ENCODE measurements at regions not wholly inside any gene's neighbourhood (a gene's known extent, or its start where the extent isn't known, plus 50 kb on each side); places are given as distances from the start of the nearest gene placed in this dataset.
"Not testable (repeated sequence)": the region's sequence is repeated elsewhere in the genome, so short reads cannot be mapped to it uniquely, and the experiment has no call there.

GRCh38 chr20:53856300-53857295 lies 213.8 kb downstream of the BCAS1 start:
- no peak for DNase-seq
- no peak overlapping the region for H3K4me3 ChIP-seq (ENCODE audit: low read depth, low read length)
- H3K36me3 ChIP-seq = no peaks in the 10 kb centered on the region
- H3K27me3 ChIP-seq = no peaks in the 10 kb centered on the region
- H3K9me3 ChIP-seq = no peaks in the 10 kb centered on the region
- peaks cover 4% of the 10 kb centered on the region; the same call in 1 of the 2 replicates for H3K4me1 ChIP-seq
- TF ChIP-seq CTCF (IDR thresholded peaks at IDR 0.05; ENCODE audit: low read depth, low read length) = no peak

- no peaks in the 10 kb centered on the region for H3K36me3 ChIP-seq
- no peaks in the 10 kb centered on the region for H3K27me3 ChIP-seq
- H3K9me3 ChIP-seq = no peaks in the 10 kb centered on the region
- TF ChIP-seq CTCF (IDR thresholded peaks at IDR 0.05; ENCODE audit: low read depth, low read length) = no peak
- H3K4me3 ChIP-seq (ENCODE audit: low read depth, low read length) = no peak overlapping the region
- H3K4me1 ChIP-seq = peaks cover 4% of the 10 kb centered on the region; the same call in 1 of the 2 replicates
- DNase-seq = no peak
These were observed 214.7 kb downstream of the BCAS1 start for GRCh38 chr20:53855733-53856132.

DNA sequence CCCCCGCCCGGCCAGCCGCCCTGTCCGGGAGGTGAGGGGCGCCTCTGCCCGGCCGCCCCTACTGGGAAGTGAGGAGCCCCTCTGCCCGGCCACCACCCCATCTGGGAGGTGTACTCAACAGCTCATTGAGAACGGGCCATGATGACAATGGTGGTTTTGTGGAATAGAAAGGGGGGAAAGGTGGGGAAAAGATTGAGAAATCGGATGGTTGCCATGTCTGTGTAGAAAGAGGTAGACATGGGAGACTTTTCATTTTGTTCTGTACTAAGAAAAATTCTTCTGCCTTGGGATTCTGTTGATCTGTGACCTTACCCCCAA lies 215.8 kb downstream of the BCAS1 start:
- not testable (repeated sequence) for H3K4me1 ChIP-seq; H3K27me3 ChIP-seq; H3K36me3 ChIP-seq; H3K4me3 ChIP-seq (ENCODE audit: low read depth, low read length); DNase-seq; H3K9me3 ChIP-seq

DNA sequence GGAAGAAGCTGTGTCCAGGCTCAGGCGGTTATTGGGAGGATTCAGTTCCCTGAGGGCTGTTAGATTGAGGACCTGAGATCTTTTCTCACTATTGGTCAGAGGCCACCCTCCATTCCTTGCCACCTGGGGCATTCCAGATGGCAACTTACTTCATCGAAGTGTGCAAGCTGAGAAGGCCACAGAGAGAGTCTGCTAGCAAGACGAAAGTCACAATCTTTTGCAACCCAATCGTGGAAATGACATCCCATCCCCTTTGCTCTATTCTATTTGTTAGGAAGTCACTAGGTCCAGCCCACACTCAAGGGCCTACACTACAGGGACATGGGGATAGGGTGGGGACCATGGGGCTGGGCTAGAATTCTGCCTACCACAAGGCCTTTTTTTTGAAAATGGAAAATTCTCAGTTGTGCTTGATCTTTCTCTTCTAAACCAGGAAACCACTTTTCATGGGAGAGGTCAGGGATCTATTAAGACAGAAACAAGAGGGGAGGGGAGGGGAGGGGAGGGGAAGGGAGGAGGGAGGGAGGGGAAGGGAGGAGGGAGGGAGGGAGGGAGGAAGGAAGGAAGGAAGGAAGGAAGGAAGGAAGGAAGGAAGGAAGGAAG lies 217.2 kb downstream of the BCAS1 start:
- Histone ChIP-seq H3K4me3 (ENCODE audit: low read depth, low read length) (no peak overlapping the region), H3K36me3 (no peaks in the 10 kb centered on the region), H3K27me3 (no peaks in the 10 kb centered on the region), H3K9me3 (no peaks in the 10 kb centered on the region), H3K4me1 (peaks cover 4% of the 10 kb centered on the region; the same call in 1 of the 2 replicates)
- TF ChIP-seq CTCF (IDR thresholded peaks at IDR 0.05; ENCODE audit: low read depth, low read length) = no peak
- no peak for DNase-seq

DNA sequence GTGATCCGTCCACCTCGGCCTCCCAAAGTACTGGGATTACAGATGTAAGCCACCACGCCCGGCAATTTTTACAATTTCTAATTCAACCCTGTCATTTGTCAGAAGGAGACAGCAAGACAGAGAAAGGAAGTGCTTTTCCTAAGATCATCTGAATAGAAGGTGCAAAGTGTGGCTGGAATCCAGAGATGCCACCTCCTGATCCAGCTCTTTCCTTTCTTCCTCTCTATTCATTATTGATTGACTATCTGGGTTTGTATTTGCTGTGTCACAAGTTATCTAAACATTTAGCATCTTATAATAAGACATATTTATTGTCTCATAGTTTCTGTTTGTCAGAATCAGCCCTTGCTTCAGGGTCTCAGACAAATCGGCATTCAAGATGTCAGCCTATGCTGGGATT lies 217.7 kb downstream of the BCAS1 start:
- Histone ChIP-seq H3K4me3 (ENCODE audit: low read depth, low read length) (no peak overlapping the region), H3K4me1 (peaks cover 3% of the 10 kb centered on the region; the same call in 1 of the 2 replicates), H3K9me3 (no peaks in the 10 kb centered on the region), H3K27me3 (no peaks in the 10 kb centered on the region), H3K36me3 (no peaks in the 10 kb centered on the region)
- no peak for TF ChIP-seq CTCF (IDR thresholded peaks at IDR 0.05; ENCODE audit: low read depth, low read length)
- no peak for DNase-seq

GRCh38 chr20:53852014-53852413 lies 218.4 kb downstream of the BCAS1 start:
- H3K4me3 ChIP-seq (ENCODE audit: low read depth, low read length) = no peak overlapping the region
- DNase-seq = no peak
- H3K36me3 ChIP-seq = no peaks in the 10 kb centered on the region
- no peaks in the 10 kb centered on the region for H3K9me3 ChIP-seq
- no peak for TF ChIP-seq CTCF (IDR thresholded peaks at IDR 0.05; ENCODE audit: low read depth, low read length)
- H3K4me1 ChIP-seq = no peaks in the 10 kb centered on the region
- H3K27me3 ChIP-seq = no peaks in the 10 kb centered on the region

All from BE2C (cell line).